ENCODE measurements at regions not wholly inside any gene's neighbourhood (a gene's known extent, or its start where the extent isn't known, plus 50 kb on each side); places are given as distances from the start of the nearest gene placed in this dataset.
A peak's percentile ranks its signal among the peaks of the same experiment; 100 is the strongest.

GRCh38 chr14:55930016-55930784, 188.0 kb upstream of the PELI2 start:
- DNase-seq: no peak

- no peak for DNase-seq
Measured at GRCh38 chr14:55936691-55937090, 181.5 kb upstream of the PELI2 start.

GRCh38 chr14:55938249-55938791, 179.9 kb upstream of the PELI2 start:
- DNase-seq: peak in 55 of 58 donors; percentile 5 to 83 (median 52)

- DNase-seq: no peak
Measured at GRCh38 chr14:55942076-55942654, 176.0 kb upstream of the PELI2 start.

- DNase-seq: no peak
Measured at GRCh38 chr14:55942826-55943225, 175.4 kb upstream of the PELI2 start.

GRCh38 chr14:55944757-55945156, 173.5 kb upstream of the PELI2 start:
- no peak for DNase-seq

- no peak for DNase-seq
Measured at GRCh38 chr14:55946231-55946630, 172.0 kb upstream of the PELI2 start.

- no peak for DNase-seq
Measured at GRCh38 chr14:55948399-55948798, 169.8 kb upstream of the PELI2 start.

- no peak for DNase-seq
Measured at GRCh38 chr14:55949708-55950107, 168.5 kb upstream of the PELI2 start.

- DNase-seq: no peak
Measured at GRCh38 chr14:55950135-55950534, 168.1 kb upstream of the PELI2 start.

GRCh38 chr14:55951341-55952206, 166.6 kb upstream of the PELI2 start:
- DNase-seq: no peak

GRCh38 chr14:55954108-55954507, 164.1 kb upstream of the PELI2 start:
- DNase-seq: no peak

- no peak for DNase-seq
Measured at GRCh38 chr14:55955175-55955574, 163.0 kb upstream of the PELI2 start.

GRCh38 chr14:55957950-55958349, 160.3 kb upstream of the PELI2 start:
- DNase-seq: peak in 10 of 58 donors; percentile 3 to 42 (median 18)

GRCh38 chr14:55963295-55963694, 154.9 kb upstream of the PELI2 start:
- DNase-seq: no peak

GRCh38 chr14:55964091-55964490, 154.1 kb upstream of the PELI2 start:
- peak in 1 of 58 donors; percentile 4 for DNase-seq

GRCh38 chr14:55964821-55965220, 153.4 kb upstream of the PELI2 start:
- peak in 1 of 58 donors; percentile 21 for DNase-seq

- no peak for DNase-seq
Measured at GRCh38 chr14:55965851-55966250, 152.4 kb upstream of the PELI2 start.

GRCh38 chr14:55968741-55969140, 149.5 kb upstream of the PELI2 start:
- no peak for DNase-seq

- no peak for DNase-seq
Measured at GRCh38 chr14:55973285-55973800, 144.9 kb upstream of the PELI2 start.

GRCh38 chr14:55973911-55974630, 144.1 kb upstream of the PELI2 start:
- no peak for DNase-seq
